Endothelial cell of umbilical vein (primary cell): ENCODE measurements at regions not wholly inside any gene's neighbourhood (a gene's known extent, or its start where the extent isn't known, plus 50 kb on each side); places are given as distances from the start of the nearest gene placed in this dataset.

Experiments used
- BruUV-seq: library from RNA; stranded (reverse); fragments of 400-500 nt; replicated peaks from 2 replicates; lab custom pipeline; 2021; lab: Mats Ljungman, UMichigan
- CTCF ChIA-PET: fragments of 300-600, 350-600 bp; sonication (Branson Sonifier 250); formaldehyde crosslinking; loops from one replicate; lab custom pipeline; 2021; ENCODE audit warnings: antibody characterized with exemption, inconsistent platforms; lab: Charles Lee
- POLR2A ChIA-PET: fragments of 300-600, 350-600 bp; sonication (Branson Sonifier 250); formaldehyde crosslinking; loops from one replicate; lab custom pipeline; 2021; ENCODE audit warnings: antibody characterized with exemption, inconsistent platforms; lab: Charles Lee
- DNase-seq: peaks from one replicate; pipeline ENCODE4 v3.0.0-alpha.2; 2011; ENCODE audit warnings: low read depth, low spot score
- FAIRE-seq: peaks from 2 replicates; lab custom pipeline; 2011; peaks lifted over from hg19 to GRCh38; lab: Jason Lieb, UNC
- H2AFZ ChIP-seq: 2 replicates; pipeline ENCODE4 v1.6.0; 2012; ENCODE audit warnings: low read depth, low read length, control low read depth, inconsistent platforms
- H3K27ac ChIP-seq: 2 replicates; pipeline ENCODE4 v1.5.1; 2011; ENCODE audit warnings: low read depth, mild to moderate bottlenecking, control low read depth, low read length, moderate library complexity; ENCODE audit not compliant: insufficient read depth
- H3K27me3 ChIP-seq, 2 experiments: 2 replicates each; pipeline versions ENCODE4 v1.6.0 to v1.6.1; 2011; ENCODE audit warnings: low read length in 2 of 2, mixed read lengths in 1 of 2; ENCODE audit not compliant: control insufficient read depth in 2 of 2, insufficient read depth in 2 of 2
- H3K36me3 ChIP-seq, 2 experiments: 2 replicates in 1 of 2; 3 replicates in 1 of 2; pipeline ENCODE4 v1.5.1; 2011; ENCODE audit warnings: low read length in 2 of 2, mild to moderate bottlenecking in 1 of 2, moderate library complexity in 1 of 2; ENCODE audit not compliant: control insufficient read depth in 2 of 2, insufficient read depth in 2 of 2; ENCODE audit errors: extremely low read depth in 1 of 2
- H3K4me1 ChIP-seq: 3 replicates; pipeline ENCODE4 v1.5.1; 2011; ENCODE audit warnings: mild to moderate bottlenecking, low read length; ENCODE audit not compliant: control insufficient read depth, insufficient read depth; ENCODE audit errors: extremely low read depth
- H3K4me2 ChIP-seq: 2 replicates; pipeline ENCODE4 v1.6.1; 2011; ENCODE audit warnings: low read length, control low read depth, mixed read lengths; ENCODE audit not compliant: insufficient read depth
- H3K4me3 ChIP-seq, 3 experiments: fragments of 200-600 bp in 1 of 3; sonication (generic), shearing (Covaris generic) in 1 of 3; replicated peaks in 1 of 3; 2 replicates each; pipeline ENCODE4 v1.5.1; 2011 to 2016; ENCODE audit warnings: control low read depth in 3 of 3, low read length in 3 of 3, mild to moderate bottlenecking in 2 of 3, inconsistent platforms in 1 of 3, low read depth in 1 of 3, moderate library complexity in 1 of 3; ENCODE audit not compliant: insufficient read depth in 1 of 3
- H3K79me2 ChIP-seq: 2 replicates; pipeline ENCODE4 v1.6.0; 2012; ENCODE audit warnings: low read length, inconsistent platforms; ENCODE audit not compliant: control insufficient read depth, insufficient read depth
- H3K9ac ChIP-seq: replicated peaks from 2 replicates; pipeline ENCODE3; 2011; ENCODE audit warnings: low read length, control low read depth; ENCODE audit not compliant: insufficient read depth; ENCODE audit errors: extremely low read depth
- H3K9me1 ChIP-seq: replicated peaks from 3 replicates; pipeline ENCODE4 v1.6.0; 2011; ENCODE audit warnings: mild to moderate bottlenecking, low read length; ENCODE audit not compliant: control insufficient read depth, insufficient read depth; ENCODE audit errors: extremely low read depth
- H3K9me3 ChIP-seq: replicated peaks from 2 replicates; pipeline ENCODE4 v1.5.1; 2012; ENCODE audit warnings: low read length, inconsistent platforms; ENCODE audit not compliant: control insufficient read depth, insufficient read depth
- H4K20me1 ChIP-seq: replicated peaks from 2 replicates; pipeline ENCODE3; 2011; ENCODE audit warnings: mild to moderate bottlenecking, low read length; ENCODE audit not compliant: control insufficient read depth, insufficient read depth; ENCODE audit errors: extremely low read depth
- EZH2 ChIP-seq: IDR thresholded peaks from 2 replicates; pipeline ENCODE4 v1.6.1; 2012; ENCODE audit warnings: borderline replicate concordance, low read depth, mild to moderate bottlenecking, moderate library complexity, low read length, inconsistent platforms; ENCODE audit not compliant: severe bottlenecking
- FOS ChIP-seq: IDR thresholded peaks from 2 replicates; pipeline ENCODE4 v1.6.1; 2011; ENCODE audit warnings: mild to moderate bottlenecking, low read length, moderate library complexity, borderline replicate concordance; ENCODE audit not compliant: insufficient read depth
- GATA2 ChIP-seq: IDR thresholded peaks from 2 replicates; pipeline ENCODE4 v1.7.0; 2011; ENCODE audit warnings: low read depth, mild to moderate bottlenecking, moderate library complexity, mixed read lengths, low read length; ENCODE audit not compliant: insufficient read length, insufficient read depth
- JUN ChIP-seq: IDR thresholded peaks from 2 replicates; pipeline ENCODE4 v1.6.1; 2011; ENCODE audit warnings: borderline replicate concordance, low read depth; ENCODE audit not compliant: insufficient read length, insufficient read depth
- MAX ChIP-seq: IDR thresholded peaks from 2 replicates; pipeline ENCODE4 v1.6.1; 2011; ENCODE audit not compliant: insufficient read depth, insufficient read length
- MYC ChIP-seq: IDR thresholded peaks from one replicate; pipeline ENCODE4 v1.6.1; 2011; ENCODE audit warnings: mild to moderate bottlenecking, low read depth, low read length
- POLR2A ChIP-seq: IDR thresholded peaks from 2 replicates; pipeline ENCODE4 v1.6.1; 2012; ENCODE audit warnings: low read depth, mild to moderate bottlenecking, control low read depth, low read length
- POLR2AphosphoS5 ChIP-seq: IDR thresholded peaks from 2 replicates; pipeline ENCODE4 v1.6.1; 2012; ENCODE audit warnings: low read depth, mild to moderate bottlenecking, control low read depth, low read length, moderate library complexity; ENCODE audit not compliant: insufficient read depth
- dilution Hi-C: fragments of 300-500 bp; cut with MboI; formaldehyde crosslinking; loops from one replicate; pipeline ENCODE4 v1.15.0; 2019; ENCODE audit warnings: low sequenced_read_pairs; ENCODE audit not compliant: extremely low pct_ligation_motif_present
- intact Hi-C: fragments of 100-400 bp; cut with micrococcal nuclease; formaldehyde crosslinking; loops from one replicate; pipeline ENCODE4 v1.10.0; 2022
- TF ChIP-seq, protein P1 (sequence below), 2 donors: IDR thresholded peaks; 1 replicate in 1 of 2; 2 replicates in 1 of 2; pipeline ENCODE4 v1.5.1; 2011; ENCODE audit warnings: low read length in 2 of 2, mild to moderate bottlenecking in 2 of 2, moderate library complexity in 2 of 2, control low read depth in 1 of 2, inconsistent platforms in 1 of 2, low read depth in 1 of 2; ENCODE audit not compliant: insufficient read depth in 1 of 2; ENCODE audit errors: extremely low read depth in 1 of 2

DNA sequence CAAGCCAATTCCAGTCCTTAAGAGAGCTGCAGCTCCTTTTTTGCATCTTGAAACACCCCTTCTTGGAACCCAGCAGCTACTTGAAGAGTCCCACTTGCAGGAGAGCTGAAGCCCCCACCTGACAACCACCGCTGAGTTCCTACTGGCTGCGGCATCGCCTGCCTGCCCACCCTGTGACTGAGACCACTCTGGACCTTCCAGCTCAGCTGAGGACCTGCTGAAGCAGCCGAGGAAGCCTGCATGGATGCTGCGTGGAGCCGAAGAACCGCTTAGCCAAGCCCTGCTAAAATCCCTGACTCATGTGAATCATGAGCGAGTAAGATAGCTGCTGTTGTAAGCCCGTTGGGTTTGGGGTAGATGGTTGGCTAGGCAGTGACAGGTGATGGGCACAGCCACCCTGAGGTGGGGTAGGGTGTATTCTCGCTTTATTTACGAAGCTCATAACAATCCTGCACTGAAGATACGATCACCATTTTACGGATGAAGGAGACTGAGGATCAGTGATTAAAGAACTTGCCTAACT is 78.4 kb downstream of the INHBB start:
- Histone ChIP-seq H3K27me3 (peaks cover 7 to 8% of the 10 kb centered on the region in 2 experiments), H3K9me1 (no peaks in the 10 kb centered on the region), H3K4me3 (no peak overlapping the region), H3K27ac (no peak overlapping the region), H3K9me3 (no peaks in the 10 kb centered on the region), H3K9ac (no peak overlapping the region), H4K20me1 (no peaks in the 10 kb centered on the region), H3K79me2 (no peaks in the 10 kb centered on the region), H3K36me3 (no peaks in the 10 kb centered on the region), H2AFZ (no peak overlapping the region), H3K4me2 (no peak overlapping the region), H3K4me1 (no peaks in the 10 kb centered on the region)
- CTCF ChIA-PET: interaction anchor here (0.8 to 1.5 kb wide), 2 partner anchors 11 to 20 kb away, joined by 3 to 4 read pairs; no protein-coding TSS in a partner anchor
- no TSS peak for BruUV-seq
- no peak for FAIRE-seq
- no peak for DNase-seq
- POLR2A ChIA-PET: no interaction called here
- dilution Hi-C loops (no loop called here), intact Hi-C loops (no loop called here)
- TF ChIP-seq JUN: no peak
- TF ChIP-seq MAX: no peak
- TF ChIP-seq, protein P1, sequence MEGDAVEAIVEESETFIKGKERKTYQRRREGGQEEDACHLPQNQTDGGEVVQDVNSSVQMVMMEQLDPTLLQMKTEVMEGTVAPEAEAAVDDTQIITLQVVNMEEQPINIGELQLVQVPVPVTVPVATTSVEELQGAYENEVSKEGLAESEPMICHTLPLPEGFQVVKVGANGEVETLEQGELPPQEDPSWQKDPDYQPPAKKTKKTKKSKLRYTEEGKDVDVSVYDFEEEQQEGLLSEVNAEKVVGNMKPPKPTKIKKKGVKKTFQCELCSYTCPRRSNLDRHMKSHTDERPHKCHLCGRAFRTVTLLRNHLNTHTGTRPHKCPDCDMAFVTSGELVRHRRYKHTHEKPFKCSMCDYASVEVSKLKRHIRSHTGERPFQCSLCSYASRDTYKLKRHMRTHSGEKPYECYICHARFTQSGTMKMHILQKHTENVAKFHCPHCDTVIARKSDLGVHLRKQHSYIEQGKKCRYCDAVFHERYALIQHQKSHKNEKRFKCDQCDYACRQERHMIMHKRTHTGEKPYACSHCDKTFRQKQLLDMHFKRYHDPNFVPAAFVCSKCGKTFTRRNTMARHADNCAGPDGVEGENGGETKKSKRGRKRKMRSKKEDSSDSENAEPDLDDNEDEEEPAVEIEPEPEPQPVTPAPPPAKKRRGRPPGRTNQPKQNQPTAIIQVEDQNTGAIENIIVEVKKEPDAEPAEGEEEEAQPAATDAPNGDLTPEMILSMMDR (IDR thresholded peaks at IDR 0.05; ENCODE audit: extremely low read depth in 1 of 2, insufficient read depth in 1 of 2, low read depth in 1 of 2, low read length in 2 of 2): no peak
- TF ChIP-seq EZH2: no peak
- no peak for TF ChIP-seq GATA2
- TF ChIP-seq POLR2A: no peak
- TF ChIP-seq FOS: no peak
- no peak for TF ChIP-seq MYC
- no peak for TF ChIP-seq POLR2AphosphoS5
